Small intestine (tissue), 7 donors: ENCODE measurements at regions not wholly inside any gene's neighbourhood (a gene's known extent, or its start where the extent isn't known, plus 50 kb on each side); places are given as distances from the start of the nearest gene placed in this dataset.
"Not testable (repeated sequence)": the region's sequence is repeated elsewhere in the genome, so short reads cannot be mapped to it uniquely, and the experiment has no call there.

Source experiments
- DNase-seq, 2 donors: peaks; one replicate each; pipeline versions ENCODE4 v3.0.0 to v3.0.0-alpha.2; 2013
- FAIRE-seq: peaks from 2 replicates; lab custom pipeline; 2012; peaks lifted over from hg19 to GRCh38; lab: Jason Lieb, UNC
- H3K27ac ChIP-seq, 3 donors: one replicate each; pipeline ENCODE4 v1.5.1; 2013; ENCODE audit warnings: low read length in 2 of 3, mild to moderate bottlenecking in 2 of 3, control low read depth in 1 of 3, inconsistent platforms in 1 of 3, low read depth in 1 of 3, moderate library complexity in 1 of 3
- H3K27me3 ChIP-seq, 3 donors: one replicate each; pipeline ENCODE4 v1.6.1; 2013; ENCODE audit warnings: low read length in 3 of 3, inconsistent platforms in 1 of 3; ENCODE audit not compliant: control insufficient read depth in 3 of 3, insufficient read depth in 3 of 3
- H3K36me3 ChIP-seq, 3 donors: one replicate each; pipeline ENCODE4 v1.6.1; 2013; ENCODE audit warnings: low read length in 3 of 3, inconsistent platforms in 1 of 3, low read depth in 1 of 3, mild to moderate bottlenecking in 1 of 3, moderate library complexity in 1 of 3; ENCODE audit not compliant: control insufficient read depth in 3 of 3, insufficient read depth in 2 of 3
- H3K4me1 ChIP-seq, 3 donors: one replicate each; pipeline ENCODE4 v1.6.1; 2013; ENCODE audit warnings: low read length in 2 of 3, inconsistent platforms in 1 of 3, low read depth in 1 of 3, mild to moderate bottlenecking in 1 of 3, moderate library complexity in 1 of 3; ENCODE audit not compliant: control insufficient read depth in 3 of 3, insufficient read depth in 2 of 3
- H3K4me3 ChIP-seq, 3 donors: one replicate each; pipeline ENCODE4 v1.5.1; 2013; ENCODE audit warnings: low read length in 3 of 3, control low read depth in 1 of 3, inconsistent platforms in 1 of 3, low read depth in 1 of 3, mild to moderate bottlenecking in 1 of 3, moderate library complexity in 1 of 3
- H3K9me3 ChIP-seq, 2 donors: one replicate each; pipeline ENCODE4 v1.6.1; 2013; ENCODE audit warnings: low read depth in 1 of 2, low read length in 1 of 2; ENCODE audit not compliant: control insufficient read depth in 2 of 2, insufficient read depth in 1 of 2
- WGBS, 3 donors: extraction: QIAGEN DNeasy Blood & Tissue Kit; methylation state at CpG; one replicate each; pipeline ENCODE4 v1.1.7; 2013; 5-methylcytosine and 5-hydroxymethylcytosine counted together
- donor health status: healthy with polysubstance abuse.
- donor health status: control.
- donor health status: control.
- donor health status: Bipolar disorder and iron deficiency.
- donor health status: healthy.

DNA sequence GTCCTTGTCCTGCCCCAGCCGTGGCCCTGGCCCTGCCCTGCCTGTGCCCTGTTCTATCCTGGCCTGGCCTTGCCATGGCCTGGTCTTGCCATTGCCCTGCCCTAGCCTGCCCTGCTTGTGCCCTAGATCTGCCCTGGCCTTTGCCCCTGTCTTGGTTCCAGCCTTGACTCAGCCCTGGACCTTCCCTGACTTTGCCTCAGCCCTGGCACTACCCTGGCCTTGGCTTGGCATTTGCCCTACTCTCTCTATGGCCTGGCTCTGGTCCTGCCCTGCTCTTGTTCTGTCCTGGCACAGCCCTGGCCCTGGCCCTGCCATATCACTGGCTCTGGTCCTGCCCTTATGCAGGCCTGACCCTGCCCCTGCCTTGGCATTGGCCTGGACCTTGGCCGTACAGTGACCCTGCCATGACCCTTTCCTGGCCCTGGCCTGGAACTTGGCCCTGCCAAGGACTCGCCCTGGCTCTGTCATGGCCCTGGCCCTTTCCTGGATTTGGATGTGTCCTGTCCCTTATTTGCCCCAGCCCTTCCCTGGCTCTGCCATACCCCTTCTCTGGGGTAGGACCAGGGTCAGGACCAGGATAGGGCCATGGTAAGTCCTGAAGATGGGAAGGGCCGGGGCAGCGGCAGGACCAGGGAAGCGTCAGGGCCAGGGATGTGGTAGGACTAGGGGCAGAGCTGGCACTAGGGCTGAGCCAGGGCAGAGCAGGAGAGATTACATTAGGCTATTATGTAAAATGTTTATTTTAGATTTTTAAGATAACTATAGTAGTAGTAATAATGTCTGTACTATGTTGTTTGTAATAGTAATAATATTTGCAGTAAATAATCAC, 254.5 kb downstream of the TP53TG3F start:
- not testable (repeated sequence) for H3K27ac ChIP-seq, H3K27me3 ChIP-seq, H3K4me1 ChIP-seq, H3K9me3 ChIP-seq, H3K4me3 ChIP-seq, DNase-seq, FAIRE-seq, H3K36me3 ChIP-seq
- 78 to 95% (median 89%) methylated on average over 5 to 6 of the region's 6 CpGs for WGBS, 3 donors

DNA sequence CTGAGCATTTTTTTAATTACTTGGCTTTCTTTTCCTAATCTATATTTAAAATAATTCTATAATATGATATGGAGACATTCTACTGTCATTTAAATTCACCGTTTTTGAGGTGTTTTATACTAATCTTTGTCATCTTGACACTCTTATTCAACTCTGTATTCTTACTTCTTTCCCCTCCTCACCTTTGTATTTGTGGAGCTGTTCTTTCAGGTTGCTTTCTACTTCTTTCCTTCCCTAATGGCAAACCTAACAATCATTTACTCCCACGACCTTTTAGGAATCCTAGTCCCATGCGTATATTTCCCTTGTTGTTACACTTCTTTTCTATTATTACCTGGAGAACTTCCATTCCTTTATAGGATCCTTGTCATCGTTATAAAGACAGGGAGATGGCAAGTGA, 271.8 kb downstream of the TP53TG3F start:
- not testable (repeated sequence) for H3K27ac ChIP-seq, H3K36me3 ChIP-seq, DNase-seq, H3K4me1 ChIP-seq, H3K27me3 ChIP-seq, H3K4me3 ChIP-seq, H3K9me3 ChIP-seq, FAIRE-seq
- WGBS, 3 donors: 17 to 39% (median 31%) methylated on average over 3 of the region's 4 CpGs

DNA sequence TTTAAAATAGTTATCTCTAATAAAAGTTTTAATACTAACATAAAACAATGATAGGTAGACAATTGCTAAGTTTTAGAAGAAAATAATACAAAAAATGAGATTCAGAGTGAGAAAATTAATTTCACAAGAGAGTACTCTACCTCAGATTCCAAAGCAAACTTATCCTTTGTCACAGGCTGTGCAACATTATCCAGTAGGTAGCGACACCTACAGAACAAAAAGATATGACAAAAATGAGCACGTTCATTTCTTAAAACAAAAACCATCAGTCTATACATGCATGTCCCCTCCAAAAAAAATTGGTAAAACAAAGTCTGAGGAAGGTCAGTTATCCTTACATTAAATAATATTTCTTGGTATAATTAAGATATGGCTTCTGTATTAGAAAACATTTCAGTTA, 275.2 kb downstream of the TP53TG3F start:
- H3K4me1 ChIP-seq, H3K9me3 ChIP-seq, H3K27me3 ChIP-seq, FAIRE-seq, H3K4me3 ChIP-seq, DNase-seq, H3K27ac ChIP-seq, H3K36me3 ChIP-seq: not testable (repeated sequence)
- WGBS, 3 donors: 48 to 67% (median 55%) methylated on average over 2 of the region's 2 CpGs

DNA sequence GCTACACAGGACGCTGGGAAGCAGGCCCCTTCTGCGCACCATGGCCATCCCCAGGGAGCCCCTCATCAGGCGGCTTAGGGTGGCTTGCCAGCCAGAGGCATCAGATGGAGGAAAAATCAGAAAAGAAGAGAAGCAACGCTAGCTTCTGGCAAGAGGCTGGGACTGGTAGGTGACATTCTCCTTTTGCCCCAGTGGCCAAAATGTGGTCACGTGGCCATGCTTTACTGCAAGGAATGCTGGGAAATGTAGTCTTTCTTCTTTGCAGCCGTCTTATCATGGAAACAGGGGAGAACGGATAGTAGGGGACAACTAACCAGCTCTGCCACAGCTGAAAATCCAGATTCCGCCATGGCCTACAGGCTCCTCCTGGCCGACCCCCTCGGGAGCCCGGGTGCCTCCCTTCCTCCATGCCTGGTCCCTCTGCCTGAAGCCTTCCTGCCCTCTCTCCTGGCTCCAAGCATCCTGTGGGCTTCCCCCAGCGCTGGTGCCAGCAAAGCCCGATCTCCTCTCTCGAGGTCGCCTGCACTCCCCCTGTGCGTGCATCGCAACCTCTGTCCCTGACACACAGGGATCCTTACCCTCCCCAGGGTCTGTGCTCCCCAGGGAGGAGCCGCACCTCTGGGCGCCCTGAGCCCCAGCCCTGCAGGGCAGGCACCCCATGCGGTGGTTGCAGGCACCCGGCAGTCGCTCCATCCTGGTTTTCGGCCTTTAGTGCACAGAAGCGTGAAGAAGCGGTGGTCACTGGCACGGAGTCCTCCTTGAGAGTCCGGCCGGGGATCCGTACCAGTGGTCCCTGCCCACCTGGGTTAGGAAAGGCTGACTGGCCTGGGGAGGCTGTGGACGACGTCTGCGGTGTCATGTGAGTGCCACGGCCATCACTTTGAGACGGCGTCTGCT, 307.7 kb downstream of the TP53TG3F start:
- not testable (repeated sequence) for FAIRE-seq, H3K27me3 ChIP-seq, H3K4me1 ChIP-seq, H3K36me3 ChIP-seq, H3K4me3 ChIP-seq, DNase-seq, H3K9me3 ChIP-seq, H3K27ac ChIP-seq
- WGBS, 3 donors: 85 to 95% (median 89%) methylated on average over 26 to 31 of the region's 35 CpGs

DNA sequence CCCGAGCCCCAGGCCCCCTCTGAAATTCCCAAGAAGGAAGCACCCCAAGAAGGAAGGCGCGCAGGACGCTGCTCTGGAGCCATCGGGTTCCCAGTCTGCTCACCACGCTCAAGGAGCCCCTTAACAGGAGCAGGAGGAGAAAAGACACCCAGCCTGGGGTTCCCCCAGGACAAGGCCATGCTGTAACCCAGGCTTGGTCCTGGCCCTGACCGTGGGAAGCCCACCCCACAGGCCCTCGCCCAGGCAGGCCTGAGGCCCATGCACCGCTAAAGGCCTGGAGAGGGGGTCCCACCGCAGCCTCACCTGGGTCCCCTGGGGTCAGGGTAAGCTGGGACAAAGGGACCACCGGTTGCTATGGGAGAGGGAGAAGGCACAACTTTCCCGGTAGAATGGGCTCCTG, 309.3 kb downstream of the TP53TG3F start:
- not testable (repeated sequence) for H3K27me3 ChIP-seq, H3K9me3 ChIP-seq, H3K4me1 ChIP-seq, H3K4me3 ChIP-seq, FAIRE-seq, DNase-seq, H3K27ac ChIP-seq, H3K36me3 ChIP-seq
- 83 to 92% (median 91%) methylated on average over 2 to 9 of the region's 12 CpGs for WGBS, 3 donors

DNA sequence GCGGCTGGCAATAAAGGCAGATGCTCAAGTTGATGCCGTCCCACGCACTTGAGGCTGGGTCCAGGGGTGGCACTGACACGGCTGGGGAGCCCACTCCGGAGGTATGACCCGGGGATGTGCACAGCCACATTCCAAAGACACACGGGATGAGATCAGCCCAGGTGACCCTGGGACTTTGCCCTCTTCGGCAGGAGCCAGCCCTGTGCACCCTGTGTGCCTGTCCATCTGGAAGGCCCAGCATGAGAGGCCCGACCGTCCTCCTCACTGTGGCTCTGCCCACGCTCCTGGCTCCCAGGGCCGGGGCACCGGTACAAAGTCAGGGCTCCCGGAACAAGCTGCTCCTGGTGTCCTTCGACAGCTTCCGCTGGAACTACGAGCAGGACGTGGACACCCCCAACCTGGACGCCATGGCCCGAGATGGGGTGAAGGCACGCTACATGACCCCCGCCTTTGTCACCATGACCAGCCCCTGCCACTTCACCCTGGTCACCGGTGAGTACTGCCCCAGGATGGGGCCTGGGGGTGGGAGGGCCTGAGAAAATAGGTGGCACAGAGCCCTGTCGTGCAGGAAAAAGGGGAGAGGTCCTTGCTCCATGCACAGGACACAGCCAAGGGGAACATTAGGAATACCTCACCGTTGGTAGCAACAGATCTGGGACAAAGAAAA, 309.9 kb downstream of the TP53TG3F start:
- FAIRE-seq, H3K4me3 ChIP-seq, H3K36me3 ChIP-seq, H3K27ac ChIP-seq, H3K27me3 ChIP-seq, H3K9me3 ChIP-seq, DNase-seq, H3K4me1 ChIP-seq: not testable (repeated sequence)
- WGBS, 3 donors: 86 to 96% (median 94%) methylated on average over 12 to 18 of the region's 25 CpGs

DNA sequence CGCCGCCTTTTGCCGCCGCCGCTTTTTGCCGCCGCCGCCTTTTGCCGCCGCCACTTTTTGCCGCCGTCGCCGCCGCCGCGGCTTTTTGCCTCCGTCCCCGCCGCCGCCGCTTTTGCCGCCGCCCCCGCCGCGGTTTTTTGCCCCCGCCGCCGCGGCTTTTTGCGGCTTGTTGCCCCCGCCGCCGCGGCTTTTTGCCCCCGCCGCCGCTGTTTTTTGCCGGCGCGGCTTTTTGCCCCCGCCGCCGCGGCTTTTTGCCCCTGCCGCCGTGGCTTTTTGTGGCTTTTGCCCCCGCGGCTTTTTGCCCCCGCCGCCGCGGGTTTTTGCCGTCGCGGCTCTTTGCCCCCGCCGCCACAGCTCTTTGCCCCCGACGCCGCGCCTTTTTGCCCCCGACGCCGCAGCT, 311.1 kb downstream of the TP53TG3F start:
- WGBS, 3 donors: 63 to 80% (median 78%) methylated on average over 60 to 66 of the region's 66 CpGs
- not testable (repeated sequence) for H3K9me3 ChIP-seq

DNA sequence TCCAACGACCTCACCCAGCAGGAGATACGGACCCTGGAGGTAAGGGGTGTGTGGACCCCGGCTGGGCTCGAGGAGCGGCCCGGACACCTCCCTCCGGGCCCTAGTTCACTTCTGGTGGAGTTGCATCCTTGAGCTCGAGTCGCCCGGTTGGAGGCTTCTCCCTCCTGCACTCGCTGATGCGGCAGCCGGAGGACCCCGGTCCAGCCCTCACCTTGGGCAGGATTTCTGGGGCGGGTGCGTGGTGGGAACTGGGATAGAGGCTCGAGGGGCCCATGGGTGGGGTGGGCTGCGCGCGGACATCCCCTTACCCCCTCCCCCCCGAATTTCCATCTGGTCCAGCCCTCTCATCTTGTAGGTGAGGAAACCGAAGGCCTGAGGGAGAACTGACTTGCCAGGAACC, 311.8 kb downstream of the TP53TG3F start:
- H3K4me3 ChIP-seq, H3K9me3 ChIP-seq, H3K27me3 ChIP-seq, FAIRE-seq, H3K36me3 ChIP-seq, H3K4me1 ChIP-seq, H3K27ac ChIP-seq, DNase-seq: not testable (repeated sequence)
- 61 to 70% (median 68%) methylated on average over 8 to 19 of the region's 22 CpGs for WGBS, 3 donors

More for the DNA sequence above, 311.1 kb downstream of the TP53TG3F start:
- H3K27me3 ChIP-seq, FAIRE-seq, H3K4me3 ChIP-seq, H3K27ac ChIP-seq, H3K36me3 ChIP-seq, DNase-seq, H3K4me1 ChIP-seq: not testable (repeated sequence)
